K562 (cell line): ENCODE measurements at regions not wholly inside any gene's neighbourhood (a gene's known extent, or its start where the extent isn't known, plus 50 kb on each side); places are given as distances from the start of the nearest gene placed in this dataset.

ENCODE experiments used
- ATAC-seq: fragments of 200-7000 bp; cut with Tn5 transposase; 3 replicates; pipeline ENCODE4 v1.9.1; 2020; ENCODE audit warnings: moderate library complexity
- BruUV-seq: library from RNA; stranded (reverse); fragments of 400-500 nt; replicated peaks from 2 replicates; lab custom pipeline; 2021; lab: Mats Ljungman, UMichigan
- CTCF ChIA-PET: fragments of 300-600 bp; formaldehyde crosslinking; extraction: SDS; loops from one replicate; lab custom pipeline; 2021; ENCODE audit warnings: low intra/inter-chr PET ratio; lab: Yijun Ruan, JAX
- POLR2A ChIA-PET: fragments of 300-600, 350-650 bp; sonication (Branson Sonifier 250); formaldehyde crosslinking; extraction: SDS; loops from one replicate; lab custom pipeline; 2021; ENCODE audit warnings: antibody characterized with exemption, inconsistent platforms; lab: Yijun Ruan, JAX
- DNase-seq, 4 experiments: peaks; one replicate each; pipeline versions ENCODE4 v3.0.0 to v3.0.0-alpha.2; 2011 to 2018; ENCODE audit warnings: low spot score in 3 of 4, mixed read lengths in 3 of 4; ENCODE audit errors: extremely low read depth in 1 of 4
- FAIRE-seq: peaks from 2 replicates; lab custom pipeline; 2011; peaks lifted over from hg19 to GRCh38; lab: Jason Lieb, UNC
- H2AFZ ChIP-seq: 2 replicates; pipeline ENCODE4 v1.6.0; 2011; ENCODE audit warnings: low read depth, low read length, control low read depth, inconsistent platforms
- H3K27ac ChIP-seq: fragments of 200-600 bp; 3 replicates; pipeline ENCODE4 v1.8.0; 2011; ENCODE audit warnings: low read depth, mild to moderate bottlenecking, control low read depth, inconsistent platforms, low read length, moderate library complexity, mixed read lengths; ENCODE audit errors: extremely low read depth
- H3K27me3 ChIP-seq, 2 experiments: fragments of 300-600 bp in 1 of 2; 2 replicates in 1 of 2; 3 replicates in 1 of 2; pipeline versions ENCODE4 v1.6.0 to v1.8.0; 2011; ENCODE audit warnings: inconsistent platforms in 2 of 2, low read length in 2 of 2, mild to moderate bottlenecking in 1 of 2, mixed read lengths in 1 of 2, moderate library complexity in 1 of 2; ENCODE audit not compliant: control insufficient read depth in 2 of 2, insufficient read depth in 2 of 2
- H3K36me3 ChIP-seq: fragments of 300-600 bp; 3 replicates; pipeline ENCODE4 v1.8.0; 2011; ENCODE audit warnings: mild to moderate bottlenecking, low read length, inconsistent platforms; ENCODE audit not compliant: control insufficient read depth, insufficient read depth
- H3K4me1 ChIP-seq, 2 experiments: fragments of 200-600 bp in 1 of 2; replicated peaks in 1 of 2; 2 replicates in 1 of 2; 3 replicates in 1 of 2; pipeline versions ENCODE4 v1.5.1 to v1.8.0; 2011; ENCODE audit warnings: inconsistent platforms in 2 of 2, low read length in 2 of 2, mild to moderate bottlenecking in 1 of 2, mixed read lengths in 1 of 2, moderate library complexity in 1 of 2; ENCODE audit not compliant: control insufficient read depth in 2 of 2, insufficient read depth in 2 of 2
- H3K4me2 ChIP-seq: 2 replicates; pipeline ENCODE4 v1.6.1; 2011; ENCODE audit warnings: low read length, control low read depth, inconsistent platforms, mixed read lengths; ENCODE audit not compliant: insufficient read depth
- H3K4me3 ChIP-seq: fragments of 200-600 bp; sonication (generic), shearing (Covaris generic); 2 replicates; pipeline ENCODE4 v1.5.1; 2016; ENCODE audit warnings: control low read depth, inconsistent platforms
- H3K79me2 ChIP-seq: fragments of 200-600 bp; 3 replicates; pipeline ENCODE4 v1.8.0; 2011; ENCODE audit warnings: low read length, inconsistent platforms; ENCODE audit not compliant: control insufficient read depth, insufficient read depth
- H3K9ac ChIP-seq, 2 experiments: 2 replicates each; pipeline versions ENCODE4 v1.6.0 to v1.6.1; 2011; ENCODE audit warnings: low read depth in 2 of 2, low read length in 2 of 2, control low read depth in 1 of 2, inconsistent platforms in 1 of 2, mild to moderate bottlenecking in 1 of 2, mixed read lengths in 1 of 2; ENCODE audit not compliant: insufficient read depth in 1 of 2
- H3K9me1 ChIP-seq: one replicate; pipeline ENCODE4 v1.6.0; 2011; ENCODE audit warnings: inconsistent platforms, mild to moderate bottlenecking, low read length, moderate library complexity; ENCODE audit not compliant: control insufficient read depth, insufficient read depth
- H3K9me3 ChIP-seq: replicated peaks from 2 replicates; pipeline ENCODE4 v1.5.1; 2011; ENCODE audit warnings: low read depth, low read length, inconsistent platforms; ENCODE audit not compliant: control insufficient read depth, insufficient read depth
- H4K20me1 ChIP-seq: replicated peaks from 2 replicates; pipeline ENCODE4 v1.6.1; 2011; ENCODE audit warnings: low read length, inconsistent platforms, mixed read lengths; ENCODE audit not compliant: control insufficient read depth, insufficient read depth
- E2F3 ChIP-seq: fragments of 250-450 bp; sonication (Bioruptor Pico); IDR thresholded peaks from 2 replicates; pipeline ENCODE4 v1.4.0; 2020; ENCODE audit warnings: mild to moderate bottlenecking
- MAZ ChIP-seq, 2 experiments: fragments of 450-650 bp in 1 of 2; sonication (generic) in 1 of 2; formaldehyde crosslinking; IDR thresholded peaks in 1 of 2; conservative IDR thresholded peaks in 1 of 2; 2 replicates each; pipeline versions ENCODE4 v1.4.0 to v1.5.0; 2020; ENCODE audit warnings: mild to moderate bottlenecking in 1 of 2, missing genetic modification reagents in 1 of 2
- NCOA4 ChIP-seq: fragments of 450-650 bp; IDR thresholded peaks from 2 replicates; pipeline ENCODE4 v1.6.1; 2018; ENCODE audit warnings: mild to moderate bottlenecking; ENCODE audit not compliant: partially characterized antibody
- NR4A1 ChIP-seq, 2 experiments: fragments of 250-450 bp in 1 of 2; fragments of 450-650 bp in 1 of 2; sonication (Bioruptor Pico) in 1 of 2; IDR thresholded peaks; 2 replicates each; pipeline versions ENCODE4 v1.4.0 to v1.6.1; 2016 to 2020; ENCODE audit warnings: mild to moderate bottlenecking in 2 of 2, missing compliant biosample characterization in 1 of 2, missing genetic modification characterization in 1 of 2, moderate library complexity in 1 of 2
- PHF8 ChIP-seq: fragments of 200-600 bp; sonication (generic); IDR thresholded peaks from 2 replicates; pipeline ENCODE4 v1.6.1; 2012; ENCODE audit warnings: mixed run types, mild to moderate bottlenecking, inconsistent platforms, low read length, moderate library complexity, borderline replicate concordance
- SNIP1 ChIP-seq: fragments of 450-650 bp; IDR thresholded peaks from 2 replicates; pipeline ENCODE4 v1.7.1; 2017; ENCODE audit warnings: low read depth, mild to moderate bottlenecking
- TEAD1 ChIP-seq, 2 experiments: fragments of 450-650 bp in 1 of 2; sonication (generic) in 1 of 2; formaldehyde crosslinking; IDR thresholded peaks; 2 replicates each; pipeline versions ENCODE4 v1.4.0 to v1.8.0; 2020 to 2022; ENCODE audit warnings: mild to moderate bottlenecking in 2 of 2, missing genetic modification reagents in 1 of 2
- WGBS: fragments of 100-300 bp; shearing (Covaris generic); methylation state at CpG from one replicate; pipeline ENCODE4 v1.1.6; 2016; ENCODE audit warnings: low coverage, mixed read lengths; ENCODE audit not compliant: insufficient coverage; ENCODE audit errors: missing lambda C conversion rate; 5-methylcytosine and 5-hydroxymethylcytosine counted together
- in situ Hi-C: fragments of 300-500 bp; cut with MboI; formaldehyde crosslinking; loops from 4 replicates; pipeline ENCODE4 v1.15.0; 2018; ENCODE audit warnings: inconsistent platforms, mixed read lengths
- intact Hi-C: fragments of 100-400 bp; cut with micrococcal nuclease; formaldehyde crosslinking; loops from 2 replicates; pipeline ENCODE4 v1.14.2; 2022
- TF ChIP-seq, protein P1 (sequence below): sonication (generic); formaldehyde crosslinking; IDR thresholded peaks from 2 replicates; pipeline ENCODE4 v1.8.0; 2023; ENCODE audit warnings: mild to moderate bottlenecking, missing genetic modification reagents
- TF ChIP-seq, protein P2 (sequence below): fragments of 450-650 bp; formaldehyde crosslinking; IDR thresholded peaks from 2 replicates; pipeline ENCODE4 v1.4.0; 2020; ENCODE audit warnings: mild to moderate bottlenecking, moderate library complexity
- TF ChIP-seq, protein P3 (sequence below): sonication (generic); formaldehyde crosslinking; IDR thresholded peaks from 2 replicates; pipeline ENCODE4 v1.8.0; 2022; ENCODE audit warnings: missing genetic modification reagents, mild to moderate bottlenecking, borderline replicate concordance

DNA sequence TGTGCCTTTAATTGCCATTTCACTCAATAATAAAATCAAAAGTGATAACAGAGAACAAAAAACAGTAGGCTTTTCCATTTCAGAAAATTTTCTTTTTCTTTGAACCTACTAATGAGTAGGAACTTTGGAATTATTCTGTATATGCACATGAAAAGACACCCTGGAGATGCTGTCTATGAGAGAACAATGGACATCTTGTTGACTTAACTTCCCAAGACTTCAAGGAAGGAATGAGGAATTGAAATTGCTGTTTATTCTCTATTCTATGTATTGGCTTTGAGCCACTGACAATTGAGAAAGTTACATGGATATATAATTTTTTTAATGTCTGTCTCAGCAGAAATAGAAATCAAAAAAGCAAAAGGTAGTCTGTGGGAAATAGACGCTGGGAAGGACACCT lies 98.6 kb upstream of the PCSK2 start (continued):
- no peak for TF ChIP-seq NR4A1 (CRISPR knock-in tag; IDR thresholded peaks at IDR 0.05)
- TF ChIP-seq NR4A1 (tag; IDR thresholded peaks at IDR 0.05) = no peak
- no peak for TF ChIP-seq E2F3 (CRISPR knock-in tag)
- no peak for TF ChIP-seq TEAD1 (CRISPR knock-in tag; IDR thresholded peaks at IDR 0.05)
- TF ChIP-seq MAZ (CRISPR knock-in tag; conservative IDR thresholded peaks at IDR 0.05 in 1 of 2, IDR thresholded peaks at IDR 0.05 in 1 of 2) = no peak
- TF ChIP-seq, protein P1, sequence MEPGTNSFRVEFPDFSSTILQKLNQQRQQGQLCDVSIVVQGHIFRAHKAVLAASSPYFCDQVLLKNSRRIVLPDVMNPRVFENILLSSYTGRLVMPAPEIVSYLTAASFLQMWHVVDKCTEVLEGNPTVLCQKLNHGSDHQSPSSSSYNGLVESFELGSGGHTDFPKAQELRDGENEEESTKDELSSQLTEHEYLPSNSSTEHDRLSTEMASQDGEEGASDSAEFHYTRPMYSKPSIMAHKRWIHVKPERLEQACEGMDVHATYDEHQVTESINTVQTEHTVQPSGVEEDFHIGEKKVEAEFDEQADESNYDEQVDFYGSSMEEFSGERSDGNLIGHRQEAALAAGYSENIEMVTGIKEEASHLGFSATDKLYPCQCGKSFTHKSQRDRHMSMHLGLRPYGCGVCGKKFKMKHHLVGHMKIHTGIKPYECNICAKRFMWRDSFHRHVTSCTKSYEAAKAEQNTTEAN (CRISPR knock-in tag) = no peak

DNA sequence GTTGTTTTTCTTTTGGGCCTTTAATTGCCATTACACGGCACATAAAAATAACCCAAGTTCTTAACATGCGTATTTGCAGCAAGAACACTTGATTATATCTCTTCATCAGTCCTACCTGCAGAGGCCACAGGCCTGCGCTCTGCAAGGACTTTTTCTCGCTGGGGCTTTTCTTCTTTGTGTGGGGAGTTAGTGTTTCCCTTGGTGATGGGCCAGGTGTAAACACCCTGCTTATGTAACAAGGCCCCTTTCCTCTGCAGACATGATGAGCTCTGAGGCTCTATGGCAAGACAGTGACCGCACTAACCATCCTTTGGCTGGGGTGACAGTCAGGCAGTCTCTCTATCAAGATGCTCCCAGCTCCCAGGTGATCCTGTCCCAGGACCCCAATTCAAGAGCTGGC lies 97.8 kb upstream of the PCSK2 start:
- in situ Hi-C loops (no loop called here), intact Hi-C loops (no loop called here)
- no peaks in the 10 kb centered on the region for H3K4me1 ChIP-seq
- H4K20me1 ChIP-seq = no peaks in the 10 kb centered on the region
- H3K27me3 ChIP-seq = no peaks in the 10 kb centered on the region
- H3K27ac ChIP-seq = no peak overlapping the region
- H3K79me2 ChIP-seq = no peaks in the 10 kb centered on the region
- WGBS = 0% methylated on average over 4 of the region's 5 CpGs
- DNase-seq (no peak), ATAC-seq (no peak), FAIRE-seq (no peak)
- H3K9me1 ChIP-seq = no peaks in the 10 kb centered on the region
- H3K9ac ChIP-seq = no peak overlapping the region
- no peaks in the 10 kb centered on the region for H3K9me3 ChIP-seq
- POLR2A ChIA-PET = no interaction called here
- no peaks in the 10 kb centered on the region for H3K36me3 ChIP-seq
- CTCF ChIA-PET = no interaction called here
- BruUV-seq = no TSS peak
- H3K4me3 ChIP-seq = no peak overlapping the region
- no peak overlapping the region for H3K4me2 ChIP-seq
- H2AFZ ChIP-seq = no peak overlapping the region
- TF ChIP-seq, protein P2, sequence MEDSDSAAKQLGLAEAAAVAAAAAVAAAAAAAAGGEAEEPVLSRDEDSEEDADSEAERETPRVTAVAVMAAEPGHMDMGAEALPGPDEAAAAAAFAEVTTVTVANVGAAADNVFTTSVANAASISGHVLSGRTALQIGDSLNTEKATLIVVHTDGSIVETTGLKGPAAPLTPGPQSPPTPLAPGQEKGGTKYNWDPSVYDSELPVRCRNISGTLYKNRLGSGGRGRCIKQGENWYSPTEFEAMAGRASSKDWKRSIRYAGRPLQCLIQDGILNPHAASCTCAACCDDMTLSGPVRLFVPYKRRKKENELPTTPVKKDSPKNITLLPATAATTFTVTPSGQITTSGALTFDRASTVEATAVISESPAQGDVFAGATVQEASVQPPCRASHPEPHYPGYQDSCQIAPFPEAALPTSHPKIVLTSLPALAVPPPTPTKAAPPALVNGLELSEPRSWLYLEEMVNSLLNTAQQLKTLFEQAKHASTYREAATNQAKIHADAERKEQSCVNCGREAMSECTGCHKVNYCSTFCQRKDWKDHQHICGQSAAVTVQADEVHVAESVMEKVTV (CRISPR knock-in tag) = no peak
- TF ChIP-seq NCOA4 = no peak
- no peak for TF ChIP-seq PHF8
- TF ChIP-seq, protein P3, sequence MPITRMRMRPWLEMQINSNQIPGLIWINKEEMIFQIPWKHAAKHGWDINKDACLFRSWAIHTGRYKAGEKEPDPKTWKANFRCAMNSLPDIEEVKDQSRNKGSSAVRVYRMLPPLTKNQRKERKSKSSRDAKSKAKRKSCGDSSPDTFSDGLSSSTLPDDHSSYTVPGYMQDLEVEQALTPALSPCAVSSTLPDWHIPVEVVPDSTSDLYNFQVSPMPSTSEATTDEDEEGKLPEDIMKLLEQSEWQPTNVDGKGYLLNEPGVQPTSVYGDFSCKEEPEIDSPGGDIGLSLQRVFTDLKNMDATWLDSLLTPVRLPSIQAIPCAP (CRISPR knock-in tag) = no peak
- no peak for TF ChIP-seq SNIP1
